Stimulated activated effector memory CD8-positive, alpha-beta T cell treated with anti-CD3 and anti-CD28 coated beads, Interleukin-12 subunit alpha, Interleukin-12 subunit beta, amount 100 ng/mL, for 72 hours (primary cell): ENCODE measurements at regions not wholly inside any gene's neighbourhood (a gene's known extent, or its start where the extent isn't known, plus 50 kb on each side); places are given as distances from the start of the nearest gene placed in this dataset.
"Not testable (repeated sequence)": the region's sequence is repeated elsewhere in the genome, so short reads cannot be mapped to it uniquely, and the experiment has no call there.

Experiments used
- ATAC-seq: fragments of 150-1000 bp; cut with Tn5 transposase; 2 replicates; pipeline ENCODE4 v1.10.0; 2021
- DNase-seq, 2 donors: peaks; one replicate each; pipeline ENCODE4 v3.0.0; 2021 to 2022; ENCODE audit warnings: low spot score in 2 of 2
- H3K27ac Mint-ChIP-seq: one replicate; pipeline ENCODE4 v1.8.0; 2022; ENCODE audit warnings: mild to moderate bottlenecking, mixed read lengths
- H3K36me3 Mint-ChIP-seq: one replicate; pipeline ENCODE4 v1.8.0; 2022; ENCODE audit warnings: mild to moderate bottlenecking, mixed read lengths
- H3K4me1 Mint-ChIP-seq: one replicate; pipeline ENCODE4 v1.8.0; 2022; ENCODE audit warnings: mixed read lengths
- H3K4me3 Mint-ChIP-seq: one replicate; pipeline ENCODE4 v1.8.0; 2022; ENCODE audit warnings: mild to moderate bottlenecking, mixed read lengths
- H3K9me3 Mint-ChIP-seq: one replicate; pipeline ENCODE4 v1.8.0; 2022; ENCODE audit warnings: mixed read lengths

DNA sequence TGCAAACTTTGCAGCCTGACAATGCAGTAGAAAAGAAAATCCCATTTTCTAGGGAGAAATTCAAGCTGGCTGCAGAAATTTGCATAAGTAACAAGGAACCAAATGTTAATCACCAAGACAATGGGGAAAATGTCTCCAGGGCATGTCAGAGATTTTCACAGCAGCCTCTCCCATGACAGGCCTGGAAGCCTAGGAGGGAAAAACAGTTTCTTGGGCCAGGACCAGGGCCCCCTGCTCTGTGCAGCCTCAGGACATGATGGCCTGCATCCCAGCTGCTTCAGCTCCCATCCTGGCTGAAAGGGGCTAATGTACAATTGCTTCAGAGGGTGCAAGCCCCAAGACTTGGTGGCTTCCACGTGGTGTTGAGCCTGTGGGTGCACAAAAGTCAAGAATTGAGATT lies 74.8 kb upstream of the SERPINE2 start:
- not testable (repeated sequence) for ATAC-seq, H3K4me3 Mint-ChIP-seq, H3K4me1 Mint-ChIP-seq, H3K9me3 Mint-ChIP-seq, H3K36me3 Mint-ChIP-seq, DNase-seq, H3K27ac Mint-ChIP-seq

- Mint-ChIP-seq H3K4me3 (no peak overlapping the region), H3K9me3 (peaks cover 3% of the 10 kb centered on the region), H3K36me3 (no peaks in the 10 kb centered on the region), H3K4me1 (no peaks in the 10 kb centered on the region), H3K27ac (no peak overlapping the region)
- DNase-seq: no peak
- peak; percentile 21 for ATAC-seq
Observed at GRCh38 chr2:224111576-224111975, 72.5 kb upstream of the SERPINE2 start.

DNA sequence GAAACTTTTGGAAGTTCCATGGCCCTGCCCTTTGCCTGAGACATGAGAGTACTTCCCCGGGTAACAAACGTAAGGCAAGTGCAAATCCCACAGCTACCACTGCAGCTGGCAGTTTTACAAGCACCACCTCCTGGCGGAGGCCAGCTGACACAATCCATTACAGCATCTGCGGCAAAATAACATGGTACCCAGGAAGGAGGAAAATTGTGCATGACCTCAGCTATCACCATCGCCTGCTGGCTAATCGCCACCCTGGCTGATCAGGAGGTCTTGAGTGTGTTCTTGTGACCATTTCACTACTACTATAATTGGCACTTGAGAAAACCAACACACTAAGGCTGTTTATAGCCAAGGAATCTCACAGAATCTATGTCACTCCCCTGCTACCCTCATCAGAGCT lies 71.7 kb upstream of the SERPINE2 start:
- DNase-seq: no peak
- no peak for ATAC-seq
- peaks cover 3% of the 10 kb centered on the region for H3K9me3 Mint-ChIP-seq
- H3K36me3 Mint-ChIP-seq: no peaks in the 10 kb centered on the region
- no peak overlapping the region for H3K4me3 Mint-ChIP-seq
- H3K4me1 Mint-ChIP-seq: no peaks in the 10 kb centered on the region
- H3K27ac Mint-ChIP-seq: no peak overlapping the region

GRCh38 chr2:224109751-224110150 lies 70.7 kb upstream of the SERPINE2 start:
- DNase-seq (no peak), ATAC-seq (no peak)
- Mint-ChIP-seq H3K4me3 (no peak overlapping the region), H3K27ac (no peak overlapping the region), H3K4me1 (no peaks in the 10 kb centered on the region), H3K9me3 (peaks cover 3% of the 10 kb centered on the region), H3K36me3 (no peaks in the 10 kb centered on the region)

- no peak for ATAC-seq
Observed at GRCh38 chr2:224106794-224107193, 67.7 kb upstream of the SERPINE2 start.

GRCh38 chr2:224104668-224105386 lies 65.7 kb upstream of the SERPINE2 start:
- H3K4me1 Mint-ChIP-seq: no peaks in the 10 kb centered on the region
- DNase-seq (no peak), ATAC-seq (no peak)
- no peak overlapping the region for H3K27ac Mint-ChIP-seq
- no peaks in the 10 kb centered on the region for H3K9me3 Mint-ChIP-seq
- no peaks in the 10 kb centered on the region for H3K36me3 Mint-ChIP-seq
- no peak overlapping the region for H3K4me3 Mint-ChIP-seq

More at GRCh38 chr2:224106794-224107193, 67.7 kb upstream of the SERPINE2 start:
- H3K36me3 Mint-ChIP-seq: no peaks in the 10 kb centered on the region
- no peak overlapping the region for H3K27ac Mint-ChIP-seq
- DNase-seq: no peak
- no peaks in the 10 kb centered on the region for H3K9me3 Mint-ChIP-seq
- H3K4me1 Mint-ChIP-seq: no peaks in the 10 kb centered on the region
- no peak overlapping the region for H3K4me3 Mint-ChIP-seq

- Mint-ChIP-seq H3K4me3 (no peak overlapping the region), H3K4me1 (no peaks in the 10 kb centered on the region), H3K27ac (no peak overlapping the region), H3K36me3 (no peaks in the 10 kb centered on the region), H3K9me3 (no peaks in the 10 kb centered on the region)
- DNase-seq: no peak
- ATAC-seq: no peak
Observed at GRCh38 chr2:224103651-224104050, 64.6 kb upstream of the SERPINE2 start.

DNA sequence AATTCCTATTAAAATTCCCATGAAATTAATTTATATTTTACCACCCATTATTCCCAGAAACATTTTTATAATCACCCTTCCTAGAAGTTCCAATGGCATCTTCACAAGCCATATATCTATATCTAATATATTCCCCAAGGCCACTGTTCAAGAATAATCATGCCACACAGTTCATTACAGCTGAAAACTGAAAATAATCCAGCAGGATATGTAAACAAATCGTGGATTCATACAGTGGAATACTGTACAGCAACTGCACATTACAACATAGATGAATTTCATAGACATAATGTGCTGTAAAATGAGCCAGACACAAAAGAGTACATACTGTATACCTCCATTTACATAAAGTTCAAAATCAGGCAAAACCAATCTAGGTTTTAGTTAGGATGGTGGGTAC lies 63.9 kb upstream of the SERPINE2 start:
- Mint-ChIP-seq H3K4me3 (no peak overlapping the region), H3K36me3 (no peaks in the 10 kb centered on the region), H3K27ac (no peak overlapping the region), H3K4me1 (no peaks in the 10 kb centered on the region), H3K9me3 (no peaks in the 10 kb centered on the region)
- no peak for DNase-seq
- no peak for ATAC-seq

DNA sequence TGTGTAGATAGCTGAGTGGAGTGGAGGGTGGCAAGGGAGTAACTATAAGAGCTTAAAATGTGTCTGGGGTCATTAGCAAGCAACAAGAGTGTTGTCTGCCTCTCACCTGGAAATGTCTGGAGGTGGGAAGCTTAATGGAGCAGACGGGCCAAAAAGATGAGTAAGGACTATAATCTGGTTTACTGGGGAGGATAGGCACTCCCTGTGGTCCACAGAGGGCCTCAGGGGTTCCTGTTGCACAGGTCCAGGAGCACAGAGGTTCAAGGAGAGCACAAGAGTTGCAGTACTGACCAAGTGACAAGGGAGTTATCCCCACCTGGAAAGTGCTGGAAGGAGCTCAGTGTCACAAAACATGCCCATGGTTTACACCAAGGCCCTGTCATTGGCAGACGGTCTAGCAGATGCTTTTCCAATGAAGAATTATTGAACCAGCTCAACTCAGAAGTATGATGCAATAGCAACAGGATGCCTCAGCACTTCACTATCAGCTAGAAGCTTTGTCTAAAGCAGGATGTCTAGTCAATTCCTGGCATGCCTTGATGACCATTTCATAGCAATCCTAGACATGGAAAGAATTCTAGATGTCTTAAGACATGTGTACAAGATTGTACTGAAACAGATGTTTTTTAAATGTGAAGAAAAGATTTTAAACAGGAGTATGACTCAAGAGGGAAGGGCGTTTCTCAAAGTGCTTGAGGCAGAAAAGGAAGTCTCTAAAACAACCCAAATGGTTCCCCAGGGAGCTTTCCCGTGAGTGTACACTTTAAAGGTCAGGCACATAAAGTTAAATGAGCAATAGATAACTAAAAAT lies 62.9 kb upstream of the SERPINE2 start:
- no peak for ATAC-seq
- Mint-ChIP-seq H3K27ac (no peak overlapping the region), H3K4me3 (no peak overlapping the region), H3K36me3 (no peaks in the 10 kb centered on the region), H3K4me1 (no peaks in the 10 kb centered on the region), H3K9me3 (no peaks in the 10 kb centered on the region)
- no peak for DNase-seq

DNA sequence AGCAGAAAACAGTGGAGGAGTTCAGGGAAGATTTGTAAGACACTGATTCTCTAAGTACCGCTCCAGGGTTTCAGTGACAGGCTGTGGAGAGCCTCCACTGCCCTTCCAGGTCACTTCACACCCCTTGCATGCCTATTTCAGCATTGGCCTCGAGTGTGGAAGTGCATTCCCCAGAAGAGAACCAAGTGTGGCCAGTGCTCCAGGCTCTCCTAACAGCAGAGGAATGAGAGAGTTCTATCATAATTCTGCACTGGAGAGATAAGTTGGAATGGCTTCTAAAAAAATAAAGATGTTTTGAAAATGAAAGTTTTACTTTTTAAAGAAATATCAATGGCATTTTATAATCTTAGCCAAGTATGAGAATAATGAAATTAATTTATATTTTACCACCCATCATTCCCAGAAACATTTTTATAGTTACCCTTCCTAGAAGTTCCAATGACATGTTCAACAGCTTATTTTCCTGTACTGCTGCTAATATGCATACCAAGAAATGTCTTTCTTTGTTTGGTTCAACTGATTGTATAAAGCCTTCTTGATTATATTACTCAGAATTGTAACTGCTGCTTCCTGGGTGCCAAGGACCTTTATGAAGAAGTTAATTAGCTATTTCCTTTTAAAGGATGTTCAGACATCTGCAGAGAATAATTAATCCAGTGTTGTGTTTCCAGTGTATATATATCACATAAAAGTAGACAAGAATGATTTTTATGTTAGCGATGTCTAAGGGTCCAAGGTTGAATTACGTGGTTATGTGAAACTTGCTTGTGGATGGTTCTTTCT lies 61.0 kb upstream of the SERPINE2 start:
- DNase-seq: no peak
- Mint-ChIP-seq H3K4me3 (no peak overlapping the region), H3K9me3 (no peaks in the 10 kb centered on the region), H3K36me3 (no peaks in the 10 kb centered on the region), H3K27ac (no peak overlapping the region), H3K4me1 (no peaks in the 10 kb centered on the region)
- no peak for ATAC-seq

DNA sequence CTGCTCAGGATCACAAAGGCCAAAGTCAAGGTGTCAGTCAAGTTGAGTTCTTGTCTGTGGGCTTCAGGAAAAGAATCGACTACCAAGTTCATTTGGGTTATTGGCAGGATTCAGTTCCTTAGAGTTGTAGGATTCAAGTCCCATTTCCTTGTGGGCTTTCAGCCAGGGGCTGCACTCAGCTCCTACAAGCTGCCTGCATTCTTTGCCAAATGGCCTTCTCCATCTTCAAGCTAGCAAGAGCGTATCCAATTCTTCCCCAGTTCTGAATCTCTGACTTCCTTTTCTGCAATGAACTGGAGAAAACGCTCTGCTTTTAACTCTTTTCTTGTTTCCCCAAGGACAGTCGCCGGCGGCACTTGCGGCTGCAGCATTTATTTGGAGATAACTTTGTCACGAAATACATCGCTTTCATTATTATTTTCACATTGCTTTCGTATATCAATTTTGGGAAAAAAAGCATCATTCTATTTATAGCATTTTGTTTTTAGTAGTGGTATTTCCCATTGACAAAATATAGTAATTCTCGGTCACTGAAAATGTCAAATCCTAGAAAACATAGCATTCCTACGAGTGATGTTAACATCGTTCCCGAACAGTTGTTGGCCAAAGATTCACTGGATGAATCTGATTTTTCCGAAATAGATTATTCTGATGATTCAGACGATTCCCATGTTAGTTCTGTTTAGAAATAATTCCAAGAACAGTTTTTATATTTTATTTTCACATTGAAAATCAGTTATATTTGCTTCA lies 59.6 kb upstream of the SERPINE2 start:
- no peak for DNase-seq
- Mint-ChIP-seq H3K27ac (no peak overlapping the region), H3K9me3 (no peaks in the 10 kb centered on the region), H3K4me1 (no peaks in the 10 kb centered on the region), H3K4me3 (no peak overlapping the region), H3K36me3 (no peaks in the 10 kb centered on the region)
- ATAC-seq: no peak

- no peak overlapping the region for H3K4me3 Mint-ChIP-seq
- no peak overlapping the region for H3K27ac Mint-ChIP-seq
- no peaks in the 10 kb centered on the region for H3K9me3 Mint-ChIP-seq
- no peak for DNase-seq
- no peaks in the 10 kb centered on the region for H3K4me1 Mint-ChIP-seq
- no peaks in the 10 kb centered on the region for H3K36me3 Mint-ChIP-seq
- no peak for ATAC-seq
Observed at GRCh38 chr2:224094413-224094812, 55.3 kb upstream of the SERPINE2 start.

DNA sequence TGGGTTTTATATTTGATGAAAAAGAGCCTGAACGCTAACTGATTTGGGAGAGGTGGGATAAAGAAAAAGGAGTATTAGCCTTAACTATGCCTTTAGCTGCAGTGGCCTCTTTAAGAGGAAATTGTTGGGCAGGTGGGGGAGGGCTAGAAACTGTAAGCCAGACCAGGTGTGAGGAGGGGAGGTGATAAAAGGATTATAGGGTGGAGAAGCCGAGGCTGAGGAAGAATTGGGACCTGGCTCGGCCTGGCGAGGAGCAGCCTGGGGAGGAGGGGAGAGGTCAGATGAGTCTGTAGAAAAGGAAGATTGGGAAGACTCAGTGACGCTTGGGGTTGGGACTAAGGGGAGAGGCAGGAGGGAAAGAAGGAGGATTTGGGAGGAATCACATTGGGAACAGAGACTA lies 52.6 kb upstream of the SERPINE2 start:
- not testable (repeated sequence) for H3K36me3 Mint-ChIP-seq, H3K4me3 Mint-ChIP-seq, ATAC-seq, H3K9me3 Mint-ChIP-seq, H3K27ac Mint-ChIP-seq, DNase-seq, H3K4me1 Mint-ChIP-seq

DNA sequence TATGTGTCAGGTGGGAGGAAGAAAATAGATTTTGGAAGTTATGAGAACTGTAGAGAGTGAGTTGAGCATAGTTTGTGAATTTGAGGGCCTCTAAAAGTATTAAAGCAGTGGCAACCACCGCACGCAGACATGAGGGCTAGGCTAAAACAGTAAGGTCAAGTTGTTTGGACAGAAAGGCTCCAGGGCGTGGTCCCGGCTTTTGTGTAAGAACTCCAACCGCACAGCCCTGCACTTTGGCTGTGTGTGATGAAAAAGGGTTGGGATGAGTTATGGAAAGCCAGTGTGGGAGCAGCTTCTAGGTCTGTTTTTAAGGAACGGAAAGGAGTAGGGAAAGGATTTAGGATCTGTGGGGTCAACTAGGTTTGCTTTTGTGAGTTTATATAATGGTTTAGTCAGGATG lies 50.5 kb upstream of the SERPINE2 start:
- not testable (repeated sequence) for DNase-seq, H3K9me3 Mint-ChIP-seq, H3K4me3 Mint-ChIP-seq, H3K27ac Mint-ChIP-seq, ATAC-seq, H3K36me3 Mint-ChIP-seq, H3K4me1 Mint-ChIP-seq
